ENCODE measurements at regions not wholly inside any gene's neighbourhood (a gene's known extent, or its start where the extent isn't known, plus 50 kb on each side); places are given as distances from the start of the nearest gene placed in this dataset.

- TF ChIP-seq CTCF (IDR thresholded peaks at IDR 0.05) (no peak), POLR2A (IDR thresholded peaks at IDR 0.05) (no peak)
Measured at GRCh38 chr4:62231994-62232393, 1031.9 kb downstream of the ADGRL3 start.

Measured in testis (tissue), 2 donors.